IMR-90 (cell line): ENCODE measurements at regions not wholly inside any gene's neighbourhood (a gene's known extent, or its start where the extent isn't known, plus 50 kb on each side); places are given as distances from the start of the nearest gene placed in this dataset.

ENCODE experiments used
- ATAC-seq: fragments of 200-7000 bp; cut with Tn5 transposase; 2 replicates; pipeline ENCODE4 v1.9.1; 2020; ENCODE audit warnings: low read depth, mild to moderate bottlenecking, moderate library complexity
- BruUV-seq: library from RNA; stranded (reverse); fragments of 400-500 nt; replicated peaks from 2 replicates; lab custom pipeline; 2021; lab: Mats Ljungman, UMichigan
- CTCF ChIA-PET: fragments of 300-600 bp; formaldehyde crosslinking; extraction: SDS; loops from one replicate; lab custom pipeline; 2021; ENCODE audit warnings: antibody characterized with exemption; lab: Yijun Ruan, JAX
- POLR2A ChIA-PET: fragments of 300-600 bp; sonication (Branson Sonifier 250); formaldehyde crosslinking; loops from one replicate; lab custom pipeline; 2022; ENCODE audit warnings: antibody characterized with exemption; ENCODE audit not compliant: unreplicated experiment; lab: Charles Lee
- DNase-seq: peaks from one replicate; pipeline ENCODE4 v3.0.0; 2013
- H2AFZ ChIP-seq: replicated peaks from 2 replicates; pipeline ENCODE3; 2013; ENCODE audit warnings: low read length, mild to moderate bottlenecking; ENCODE audit not compliant: poor library complexity
- H2AK5ac ChIP-seq: 2 replicates; pipeline ENCODE4 v1.6.1; 2013; ENCODE audit warnings: low read depth, low read length, inconsistent platforms
- H2AK9ac ChIP-seq: replicated peaks from 2 replicates; pipeline ENCODE3; 2013; ENCODE audit warnings: mild to moderate bottlenecking, low read depth, low read length, moderate library complexity; ENCODE audit not compliant: poor library complexity
- H2BK120ac ChIP-seq: 2 replicates; pipeline ENCODE4 v1.6.1; 2013; ENCODE audit warnings: low read depth, low read length, inconsistent platforms
- H2BK15ac ChIP-seq: 3 replicates; pipeline ENCODE4 v1.6.1; 2013; ENCODE audit warnings: low read depth, low read length, inconsistent platforms
- H2BK20ac ChIP-seq: 2 replicates; pipeline ENCODE4 v1.6.1; 2013; ENCODE audit warnings: low read depth, mild to moderate bottlenecking, inconsistent platforms, low read length, moderate library complexity
- H2BK5ac ChIP-seq: 2 replicates; pipeline ENCODE4 v1.6.1; 2013; ENCODE audit warnings: mild to moderate bottlenecking, low read depth, low read length, inconsistent platforms; ENCODE audit not compliant: poor library complexity, severe bottlenecking
- H3K14ac ChIP-seq: replicated peaks from 2 replicates; pipeline ENCODE4 v1.6.1; 2013; ENCODE audit warnings: low read depth, low read length, inconsistent platforms
- H3K18ac ChIP-seq: 2 replicates; pipeline ENCODE4 v1.6.1; 2013; ENCODE audit warnings: low read depth, low read length, control low read depth
- H3K23ac ChIP-seq: 2 replicates; pipeline ENCODE4 v1.6.1; 2013; ENCODE audit warnings: low read depth, low read length, inconsistent platforms
- H3K27ac ChIP-seq: 2 replicates; pipeline ENCODE4 v1.5.1; 2013; ENCODE audit warnings: mild to moderate bottlenecking, control low read depth, low read length; ENCODE audit not compliant: insufficient read depth
- H3K27me3 ChIP-seq: 2 replicates; pipeline ENCODE4 v1.6.1; 2013; ENCODE audit warnings: low read length; ENCODE audit not compliant: control insufficient read depth, insufficient read depth
- H3K36me3 ChIP-seq: 2 replicates; pipeline ENCODE4 v1.6.1; 2013; ENCODE audit warnings: low read length, mixed read lengths; ENCODE audit not compliant: control insufficient read depth, insufficient read depth
- H3K4ac ChIP-seq: 2 replicates; pipeline ENCODE4 v1.6.1; 2013; ENCODE audit warnings: low read depth, low read length, inconsistent platforms
- H3K4me1 ChIP-seq: 2 replicates; pipeline ENCODE4 v1.6.1; 2013; ENCODE audit warnings: low read length, mixed read lengths; ENCODE audit not compliant: control insufficient read depth, insufficient read depth
- H3K4me2 ChIP-seq: 2 replicates; pipeline ENCODE4 v1.6.1; 2013; ENCODE audit warnings: low read depth, mild to moderate bottlenecking, control low read depth, low read length, moderate library complexity
- H3K4me3 ChIP-seq: 2 replicates; pipeline ENCODE4 v1.5.1; 2013; ENCODE audit warnings: low read depth, mild to moderate bottlenecking, control low read depth, low read length, moderate library complexity; ENCODE audit not compliant: insufficient read depth
- H3K56ac ChIP-seq: 2 replicates; pipeline ENCODE4 v1.6.1; 2013; ENCODE audit warnings: low read length, inconsistent platforms; ENCODE audit not compliant: insufficient read depth; ENCODE audit errors: extremely low read depth
- H3K79me1 ChIP-seq, 2 experiments: 2 replicates each; pipeline ENCODE4 v1.6.1; 2013; ENCODE audit warnings: low read length in 2 of 2, inconsistent platforms in 1 of 2, low read depth in 1 of 2
- H3K9ac ChIP-seq: 2 replicates; pipeline ENCODE4 v1.6.1; 2013; ENCODE audit warnings: low read depth, low read length, control low read depth
- H3K9me1 ChIP-seq: 2 replicates; pipeline ENCODE4 v1.6.1; 2013; ENCODE audit warnings: low read length, inconsistent platforms; ENCODE audit not compliant: insufficient read depth
- H3K9me3 ChIP-seq: 2 replicates; pipeline ENCODE4 v1.6.1; 2013; ENCODE audit warnings: low read length; ENCODE audit not compliant: control insufficient read depth, insufficient read depth
- H4K20me1 ChIP-seq: 2 replicates; pipeline ENCODE4 v1.6.1; 2013; ENCODE audit warnings: low read length, inconsistent platforms; ENCODE audit not compliant: insufficient read depth
- H4K5ac ChIP-seq: 2 replicates; pipeline ENCODE4 v1.6.1; 2013; ENCODE audit warnings: mild to moderate bottlenecking, low read depth, low read length, control low read depth
- H4K8ac ChIP-seq, 2 experiments: 2 replicates each; pipeline ENCODE4 v1.6.1; 2013; ENCODE audit warnings: low read depth in 2 of 2, low read length in 2 of 2, control low read depth in 1 of 2, inconsistent platforms in 1 of 2
- H4K91ac ChIP-seq: 2 replicates; pipeline ENCODE4 v1.6.1; 2013; ENCODE audit warnings: low read depth, low read length, inconsistent platforms; ENCODE audit not compliant: insufficient read depth
- FOS ChIP-seq: fragments of 150-350 bp; IDR thresholded peaks from 2 replicates; pipeline ENCODE4 v1.6.1; 2016; ENCODE audit warnings: low read depth, low read length
- WGBS, 2 experiments: methylation state at CpG; one replicate each; pipeline versions ENCODE4 v1.1.5 to v1.1.7; 2013; ENCODE audit warnings: missing lambda C conversion rate in 2 of 2; ENCODE audit not compliant: insufficient read length in 1 of 2; ENCODE audit errors: extremely low coverage in 2 of 2; 5-methylcytosine and 5-hydroxymethylcytosine counted together
- dilution Hi-C: fragments of 300-500 bp; cut with HindIII; formaldehyde crosslinking; loops from one replicate; pipeline ENCODE4 v1.14.3; 2018; ENCODE audit warnings: low sequenced_read_pairs; ENCODE audit not compliant: unreplicated experiment
- in situ Hi-C: fragments of 300-500 bp; cut with MboI; formaldehyde crosslinking; loops from 3 replicates; pipeline ENCODE4 v1.14.3; 2019; ENCODE audit warnings: low sequenced_read_pairs, inconsistent platforms, mixed read lengths
- intact Hi-C: fragments of 100-400 bp; cut with micrococcal nuclease; formaldehyde crosslinking; loops from 2 replicates; pipeline ENCODE4 v1.10.0; 2022

DNA sequence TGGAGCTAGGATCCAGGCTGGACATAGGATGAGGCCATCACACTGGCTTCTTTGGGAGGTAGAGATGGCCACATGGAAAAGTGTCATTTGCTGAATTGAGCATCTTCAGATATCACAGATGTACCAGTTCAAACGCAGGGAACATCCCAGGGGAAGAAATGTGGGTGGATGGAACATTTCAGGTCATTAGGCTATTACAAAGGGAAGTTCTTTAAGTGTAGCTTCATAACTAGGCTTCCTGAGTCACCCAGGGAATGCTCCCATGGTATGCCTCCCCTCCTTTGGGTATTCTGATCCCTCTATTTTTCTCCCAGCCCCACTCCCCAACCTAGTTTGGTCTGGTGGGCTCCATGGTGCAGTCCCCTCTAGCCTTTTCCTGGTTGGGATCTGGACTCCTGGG lies 69.8 kb upstream of the IRX3 start:
- BruUV-seq: no TSS peak
- in situ Hi-C loops: no loop called here
- CTCF ChIA-PET: no interaction called here

More for the DNA sequence above, 69.8 kb upstream of the IRX3 start:
- Histone ChIP-seq H3K14ac (no peak overlapping the region), H2BK5ac (no peak overlapping the region), H2AK5ac (no peak overlapping the region), H3K23ac (no peak overlapping the region), H2AK9ac (no peak overlapping the region), H4K91ac (no peak overlapping the region), H3K4me3 (no peak overlapping the region), H3K4me2 (no peak overlapping the region), H2AFZ (no peak overlapping the region), H4K20me1 (no peaks in the 10 kb centered on the region), H2BK20ac (no peak overlapping the region), H3K79me1 (no peaks in the 10 kb centered on the region), H3K18ac (no peak overlapping the region), H3K27me3 (peaks cover 4% of the 10 kb centered on the region), H3K9ac (no peak overlapping the region), H3K9me3 (no peaks in the 10 kb centered on the region), H3K4ac (no peak overlapping the region), H4K8ac (no peak overlapping the region), H3K56ac (no peak overlapping the region), H3K27ac (no peak overlapping the region), H3K9me1 (no peaks in the 10 kb centered on the region), H4K5ac (no peak overlapping the region), H3K4me1 (no peaks in the 10 kb centered on the region), H2BK120ac (no peak overlapping the region), H3K36me3 (no peaks in the 10 kb centered on the region), H2BK15ac (no peak overlapping the region)
- WGBS, 2 experiments: no CpG with 5 or more reads among the region's 1 CpG
- intact Hi-C loops: no loop called here
- no peak for DNase-seq
- POLR2A ChIA-PET: no interaction called here
- TF ChIP-seq FOS: no peak
- dilution Hi-C loops: no loop called here
- no peak for ATAC-seq
